Neural cell (in vitro differentiated cells): ENCODE measurements at regions not wholly inside any gene's neighbourhood (a gene's known extent, or its start where the extent isn't known, plus 50 kb on each side); places are given as distances from the start of the nearest gene placed in this dataset.
A peak's percentile ranks its signal among the peaks of the same experiment; 100 is the strongest.

ENCODE experiments used
- H2AFZ ChIP-seq: fragments of 200-600, 300-800 bp; sonication (generic), shearing (Covaris generic); 2 replicates; pipeline ENCODE4 v1.6.0; 2014; ENCODE audit warnings: low read depth, mild to moderate bottlenecking, antibody characterized with exemption, low read length, moderate library complexity
- H3F3A ChIP-seq: fragments of 200-600 bp; shearing (Covaris generic); 2 replicates; pipeline ENCODE4 v1.6.1; 2016; ENCODE audit warnings: mild to moderate bottlenecking, moderate library complexity, mixed read lengths, antibody characterized with exemption, low read length; ENCODE audit not compliant: insufficient read depth, poor library complexity, severe bottlenecking
- H3K27ac ChIP-seq: fragments of 200-600, 300-800 bp; sonication (generic), shearing (Covaris generic); 2 replicates; pipeline ENCODE4 v1.5.1; 2014; ENCODE audit warnings: mild to moderate bottlenecking, low read length, moderate library complexity
- H3K27me3 ChIP-seq: fragments of 300-800, 200-600 bp; sonication (generic), shearing (Covaris generic); 2 replicates; pipeline ENCODE4 v1.6.0; 2014; ENCODE audit warnings: mild to moderate bottlenecking, low read depth, low read length, moderate library complexity; ENCODE audit not compliant: insufficient read depth
- H3K36me3 ChIP-seq: fragments of 300-800, 200-600 bp; sonication (generic), shearing (Covaris generic); 2 replicates; pipeline ENCODE4 v1.5.1; 2014; ENCODE audit warnings: mild to moderate bottlenecking, antibody characterized with exemption, low read length, moderate library complexity; ENCODE audit not compliant: insufficient read depth
- H3K4me2 ChIP-seq: fragments of 300-800, 200-600 bp; sonication (generic), shearing (Covaris generic); 2 replicates; pipeline ENCODE4 v1.6.0; 2014; ENCODE audit warnings: mild to moderate bottlenecking, low read length
- H3K4me3 ChIP-seq: fragments of 300-800, 200-600 bp; sonication (generic), shearing (Covaris generic); 2 replicates; pipeline ENCODE4 v1.5.1; 2014; ENCODE audit warnings: mild to moderate bottlenecking, low read length, moderate library complexity
- H3K79me2 ChIP-seq: fragments of 200-600 bp; shearing (Covaris generic); replicated peaks from 2 replicates; pipeline ENCODE4 v1.6.0; 2014; ENCODE audit warnings: mild to moderate bottlenecking, low read length, moderate library complexity; ENCODE audit not compliant: insufficient read depth
- H3K9ac ChIP-seq: fragments of 300-800, 200-600 bp; sonication (generic), shearing (Covaris generic); 2 replicates; pipeline ENCODE4 v1.6.1; 2016; ENCODE audit warnings: mild to moderate bottlenecking, low read length, mixed read lengths
- H3K9me2 ChIP-seq: fragments of 200-600 bp; shearing (Covaris generic); 2 replicates; pipeline ENCODE4 v1.6.1; 2016; ENCODE audit warnings: mild to moderate bottlenecking, low read length, mixed read lengths; ENCODE audit not compliant: insufficient read depth
- H3K9me3 ChIP-seq: fragments of 200-600, 300-800 bp; sonication (generic), shearing (Covaris generic); 2 replicates; pipeline ENCODE4 v1.6.1; 2016; ENCODE audit warnings: mild to moderate bottlenecking, mixed run types, low read length, moderate library complexity, mixed read lengths
- H4K20me1 ChIP-seq: fragments of 200-600 bp; shearing (Covaris generic); 2 replicates; pipeline ENCODE4 v1.6.1; 2016; ENCODE audit warnings: mild to moderate bottlenecking, mixed run types; ENCODE audit not compliant: insufficient read depth
- CTCF ChIP-seq: fragments of 450-650 bp; IDR thresholded peaks from 2 replicates; pipeline ENCODE4 v1.5.1; 2014; ENCODE audit warnings: antibody characterized with exemption, mild to moderate bottlenecking, moderate library complexity; ENCODE audit not compliant: poor library complexity, severe bottlenecking
- EP300 ChIP-seq: fragments of 450-650 bp; conservative IDR thresholded peaks from 2 replicates; pipeline ENCODE4 v1.6.1; 2014; ENCODE audit warnings: antibody characterized with exemption, mild to moderate bottlenecking, moderate library complexity; ENCODE audit not compliant: poor library complexity, severe bottlenecking
- EZH2 ChIP-seq: fragments of 200-600, 300-800 bp; shearing (Covaris generic), sonication (generic); IDR thresholded peaks from 2 replicates; pipeline ENCODE4 v1.6.1; 2014; ENCODE audit warnings: antibody characterized with exemption, low read length, borderline replicate concordance, mild to moderate bottlenecking; ENCODE audit not compliant: insufficient read depth, poor library complexity, severe bottlenecking
- MXI1 ChIP-seq: fragments of 450-650 bp; conservative IDR thresholded peaks from 2 replicates; pipeline ENCODE4 v1.6.1; 2014; ENCODE audit warnings: antibody characterized with exemption, mild to moderate bottlenecking; ENCODE audit not compliant: poor library complexity, severe bottlenecking
- POLR2AphosphoS5 ChIP-seq: IDR thresholded peaks from 2 replicates; pipeline ENCODE4 v1.6.1; 2012
- RAD21 ChIP-seq: fragments of 450-650 bp; conservative IDR thresholded peaks from 2 replicates; pipeline ENCODE4 v1.6.1; 2014; ENCODE audit warnings: antibody characterized with exemption, mild to moderate bottlenecking, moderate library complexity
- REST ChIP-seq: IDR thresholded peaks from 2 replicates; pipeline ENCODE4 v1.6.1; 2012; ENCODE audit warnings: borderline replicate concordance
- SMC3 ChIP-seq: fragments of 450-650 bp; conservative IDR thresholded peaks from 2 replicates; pipeline ENCODE4 v1.6.1; 2014; ENCODE audit warnings: antibody characterized with exemption, mild to moderate bottlenecking, moderate library complexity; ENCODE audit not compliant: poor library complexity
- TAF1 ChIP-seq: IDR thresholded peaks from 2 replicates; pipeline ENCODE4 v1.6.1; 2012; ENCODE audit warnings: low read depth

DNA sequence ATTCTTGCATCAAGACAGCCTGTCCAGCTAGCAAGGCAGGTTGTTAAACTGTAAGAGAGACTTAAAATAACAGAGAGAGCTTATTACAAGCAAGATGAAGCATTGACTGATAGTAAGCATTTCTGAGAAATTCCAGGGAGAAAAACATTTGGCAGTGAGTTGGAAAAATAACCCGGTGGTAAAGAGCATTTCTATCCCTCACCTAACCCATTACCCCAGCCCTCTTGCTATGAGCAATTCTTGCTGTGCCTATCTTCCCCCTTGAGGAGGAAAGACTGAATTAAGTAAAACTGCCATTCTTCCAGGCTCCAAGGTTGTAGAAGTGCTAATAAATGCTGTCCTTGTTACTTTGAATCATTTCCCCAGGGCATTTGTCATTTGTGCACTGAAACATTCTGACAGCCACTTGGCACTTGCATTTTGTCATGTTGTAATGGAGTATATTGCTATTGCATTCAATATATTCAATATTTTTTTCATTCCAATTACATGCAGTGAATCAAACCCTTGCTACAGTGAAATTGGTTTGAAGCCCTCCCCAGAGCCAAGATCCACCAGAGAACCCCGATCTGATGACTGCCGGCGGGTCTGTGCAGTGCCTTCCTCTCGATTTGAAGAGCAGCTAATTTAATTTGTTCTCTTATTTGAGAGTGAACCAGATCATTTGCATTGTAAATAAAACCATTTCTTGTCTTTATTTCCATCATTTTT is 291.1 kb downstream of the HIVEP2 start:
- Histone ChIP-seq H3K4me2 (peak overlapping the region; percentile 20), H3K9me2 (no peaks in the 10 kb centered on the region), H3K9me3 (no peaks in the 10 kb centered on the region), H2AFZ (no peak overlapping the region), H3F3A (no peaks in the 10 kb centered on the region), H3K27ac (peak overlapping the region; percentile 23), H3K36me3 (no peaks in the 10 kb centered on the region), H3K9ac (no peak overlapping the region), H3K27me3 (no peaks in the 10 kb centered on the region), H3K4me3 (no peak overlapping the region), H3K79me2 (no peaks in the 10 kb centered on the region), H4K20me1 (no peaks in the 10 kb centered on the region)
- TF ChIP-seq SMC3 (peak; percentile 44), REST (peak; percentile 98), EZH2 (no peak), TAF1 (no peak), MXI1 (no peak), RAD21 (peak; percentile 29), CTCF (peak; percentile 35), POLR2AphosphoS5 (peak; percentile 97), EP300 (peak; percentile 97)

DNA sequence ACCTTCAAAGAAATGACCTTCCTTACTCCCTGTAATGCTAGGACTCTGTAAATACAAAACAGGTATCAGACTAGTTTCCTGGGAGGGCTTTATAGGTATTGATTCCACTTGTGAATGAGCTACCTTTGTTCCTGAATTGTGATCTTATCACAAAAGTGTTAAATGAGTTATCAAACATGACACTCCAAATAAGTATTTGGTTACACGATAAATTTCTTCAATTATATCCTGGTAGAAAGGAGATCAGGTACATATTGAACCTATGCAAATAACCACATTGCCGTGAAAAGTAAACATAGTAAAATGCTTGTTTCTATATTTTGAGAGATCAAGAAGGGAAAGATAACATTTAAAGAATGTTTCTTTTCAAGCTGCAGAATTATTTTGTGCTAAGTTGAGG is 285.3 kb downstream of the HIVEP2 start:
- Histone ChIP-seq H3K36me3 (no peaks in the 10 kb centered on the region), H4K20me1 (no peaks in the 10 kb centered on the region), H3K4me2 (no peak overlapping the region), H3K79me2 (no peaks in the 10 kb centered on the region), H3K9me3 (no peaks in the 10 kb centered on the region), H3K27me3 (no peaks in the 10 kb centered on the region), H3K27ac (no peak overlapping the region), H3K9ac (no peak overlapping the region), H3K4me3 (no peak overlapping the region), H3F3A (no peaks in the 10 kb centered on the region), H3K9me2 (no peaks in the 10 kb centered on the region), H2AFZ (no peak overlapping the region)
- TF ChIP-seq POLR2AphosphoS5, result no peak
- TF ChIP-seq RAD21, result no peak
- no peak for TF ChIP-seq EZH2
- no peak for TF ChIP-seq REST
- no peak for TF ChIP-seq TAF1
- TF ChIP-seq SMC3, result no peak
- TF ChIP-seq EP300, result no peak
- TF ChIP-seq MXI1, result no peak
- no peak for TF ChIP-seq CTCF
